HG02840 (cell line): ENCODE measurements at regions not wholly inside any gene's neighbourhood (a gene's known extent, or its start where the extent isn't known, plus 50 kb on each side); places are given as distances from the start of the nearest gene placed in this dataset.

ENCODE experiments used
- ATAC-seq: cut with Tn5 transposase; IDR thresholded peaks from one replicate; pipeline ENCODE4 v1.9.1; 2021; ENCODE audit warnings: mild to moderate bottlenecking, moderate library complexity, moderate number of reproducible peaks; ENCODE audit not compliant: unreplicated experiment, low FRiP score

DNA sequence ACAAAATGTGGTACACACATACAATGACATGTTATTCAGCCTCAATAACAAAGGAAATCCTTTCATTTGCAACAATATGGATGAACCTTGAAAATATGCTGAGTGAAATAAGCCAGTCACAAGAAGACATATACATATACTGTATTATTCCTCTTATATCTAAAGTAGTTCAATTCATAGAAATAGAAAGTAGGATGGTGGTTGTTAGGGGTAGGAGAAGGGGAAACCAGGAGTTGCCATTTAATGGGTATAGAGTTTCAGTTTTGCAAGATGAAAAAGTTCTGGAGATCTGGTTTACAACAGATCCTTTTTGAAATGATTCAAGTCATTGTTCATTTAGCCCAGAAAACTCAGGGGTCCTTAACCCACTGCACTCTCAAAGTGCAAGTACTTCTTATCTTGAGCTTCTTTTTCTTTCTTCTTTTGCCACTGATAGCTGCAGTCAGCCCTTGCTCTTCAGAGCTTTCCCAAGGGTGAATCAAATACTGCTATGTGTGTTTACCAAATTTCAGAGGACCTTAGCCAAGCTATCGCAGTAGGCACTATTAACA, 208.0 kb upstream of the EOMES start:
- no peak for ATAC-seq

DNA sequence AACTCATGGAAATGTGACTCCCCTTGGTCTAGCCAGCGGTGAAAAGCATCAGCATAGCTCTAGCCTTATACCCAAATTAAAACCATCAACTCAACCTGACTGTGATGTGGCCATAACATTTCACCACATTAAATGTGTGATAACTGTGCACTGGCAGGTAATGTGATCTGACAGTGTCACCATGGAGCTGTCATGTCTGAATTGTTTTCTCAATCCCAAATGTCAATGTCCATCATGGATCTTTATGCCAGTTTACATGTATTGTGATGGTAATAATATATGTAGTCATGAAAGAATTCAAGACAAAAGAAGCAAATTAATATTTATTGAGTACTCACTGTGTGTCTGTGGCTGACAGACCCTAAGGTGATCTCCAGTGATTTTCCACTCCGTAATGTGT, 213.4 kb upstream of the EOMES start:
- ATAC-seq, result no peak

DNA sequence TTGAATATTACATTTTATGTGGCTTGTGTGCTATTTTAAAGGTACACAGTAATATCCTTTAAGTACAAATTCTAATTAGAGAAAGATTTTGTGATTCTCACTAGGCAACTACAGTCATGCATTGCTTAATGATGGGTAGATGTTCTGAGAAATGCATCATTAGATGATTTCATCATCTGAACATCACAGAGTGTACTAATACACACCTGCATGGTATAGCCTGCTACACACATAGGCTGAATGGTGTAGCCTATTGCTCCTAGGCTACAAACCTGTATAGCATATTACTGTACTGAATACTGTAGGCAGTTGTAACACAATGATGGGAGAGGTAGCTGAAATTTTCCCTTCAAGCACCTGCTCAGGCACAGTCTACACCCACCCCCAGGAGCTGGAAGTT, 217.4 kb upstream of the EOMES start:
- ATAC-seq, result no peak

DNA sequence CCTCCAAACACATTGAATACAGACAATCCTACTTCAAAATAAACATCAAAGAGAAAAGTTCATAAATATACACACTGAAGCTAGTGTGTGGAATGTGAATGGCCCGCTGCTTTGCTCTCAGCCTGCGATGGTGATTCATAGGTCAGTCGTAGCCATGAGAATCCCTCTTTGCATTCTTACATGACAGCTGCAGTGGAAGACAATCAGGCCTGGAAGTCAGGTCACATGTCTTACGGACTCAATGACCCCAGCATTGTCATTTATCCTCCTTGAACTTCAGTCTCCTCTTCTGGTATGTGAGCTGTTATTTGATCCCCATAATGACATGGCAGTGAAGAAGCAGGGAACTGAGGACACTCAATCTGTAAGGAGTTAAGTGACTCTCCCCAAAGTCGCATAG, 217.8 kb upstream of the EOMES start:
- no peak for ATAC-seq

DNA sequence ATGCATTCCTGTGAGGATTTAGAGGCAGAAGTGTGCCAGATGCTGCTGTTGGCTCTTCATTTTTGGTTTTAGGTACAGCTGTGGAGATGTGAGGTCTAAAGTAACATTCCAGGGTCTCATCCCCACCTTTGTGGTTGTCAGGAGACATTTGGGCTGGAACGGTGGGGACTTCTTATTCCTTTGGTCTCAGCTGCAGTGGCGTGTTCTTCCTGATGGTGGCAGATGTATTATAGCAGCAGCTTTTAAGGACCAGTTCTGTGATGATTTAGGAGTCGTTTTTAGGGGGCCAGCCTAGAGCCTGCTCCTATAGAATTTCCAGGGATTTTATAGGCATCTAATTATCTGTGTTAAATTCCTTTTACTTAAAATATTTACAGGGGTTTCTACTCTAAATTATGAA, 221.0 kb upstream of the EOMES start:
- no peak for ATAC-seq

DNA sequence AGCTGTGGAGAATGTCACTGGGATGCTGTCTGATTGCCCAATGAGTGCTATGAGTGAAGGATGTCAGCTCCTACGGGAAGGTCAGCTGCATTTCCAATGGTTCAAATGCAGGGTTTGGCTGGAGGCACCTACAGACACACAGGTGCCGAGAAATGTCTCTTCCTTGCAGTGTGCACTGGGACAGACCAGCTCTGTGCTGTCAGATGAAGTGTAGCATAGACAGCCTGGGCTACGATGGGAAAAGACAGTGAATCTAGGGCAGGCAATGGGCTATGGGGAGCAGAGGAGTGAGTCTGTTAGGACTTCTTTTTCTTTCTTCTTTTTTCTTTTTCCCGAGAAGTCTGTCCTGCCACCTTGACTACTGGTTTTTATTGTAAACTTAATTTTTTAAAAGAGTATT, 223.1 kb upstream of the EOMES start:
- no peak for ATAC-seq

DNA sequence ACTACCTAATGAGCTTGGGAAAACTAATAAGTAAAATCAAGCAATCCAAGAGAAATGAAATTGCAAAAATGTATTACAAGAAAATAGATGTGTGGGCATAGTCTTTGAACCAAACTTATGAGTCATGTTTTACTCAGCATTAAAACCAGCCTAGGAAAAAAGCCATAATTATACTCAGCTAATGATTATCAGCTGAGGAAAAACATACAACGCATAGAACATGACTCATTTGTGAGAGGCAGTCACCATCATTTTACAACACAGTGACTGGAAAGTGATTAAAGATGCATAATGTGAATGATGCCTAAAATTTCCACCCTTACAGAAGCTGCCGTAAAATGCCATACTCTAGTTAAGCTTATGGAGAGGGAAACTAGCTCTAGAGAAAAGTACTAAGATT, 238.0 kb upstream of the EOMES start:
- no peak for ATAC-seq

DNA sequence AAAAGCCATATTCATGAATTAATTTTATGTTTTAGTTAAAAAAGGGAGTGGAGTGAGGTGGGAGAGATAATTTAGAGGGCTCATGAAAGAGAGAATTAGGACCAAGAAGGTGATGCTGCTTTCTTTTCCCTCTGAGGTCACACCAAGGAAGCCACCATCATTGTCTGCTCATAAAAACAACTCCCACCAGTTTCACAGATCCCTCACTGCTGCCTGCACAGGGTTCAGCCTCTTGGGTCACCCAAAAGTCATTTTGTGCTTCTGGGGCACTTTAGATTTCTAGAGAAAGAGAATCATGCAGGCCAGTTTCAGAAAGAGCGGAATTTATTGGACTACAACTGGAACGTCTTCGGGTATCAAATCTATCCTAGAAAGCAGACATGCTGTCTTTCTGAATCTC, 241.4 kb upstream of the EOMES start:
- no peak for ATAC-seq

DNA sequence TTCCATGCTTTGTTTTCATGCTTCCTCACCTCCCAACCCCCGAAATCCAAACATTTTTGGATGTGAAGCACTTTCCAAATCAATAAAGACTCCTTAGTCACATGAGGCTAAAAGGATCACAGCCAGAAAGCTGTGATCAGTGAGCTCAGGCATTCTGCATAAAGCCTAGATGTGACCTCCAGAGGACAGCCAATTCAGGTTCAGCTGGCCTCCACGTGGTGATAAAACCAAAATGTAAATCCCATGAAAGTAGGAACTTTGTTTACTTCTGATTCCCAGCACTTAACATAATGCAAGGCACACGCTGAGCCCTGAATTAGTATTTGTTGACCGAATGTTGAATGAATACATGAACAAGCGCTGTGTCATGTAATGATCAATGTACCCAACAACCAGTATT, 249.5 kb upstream of the EOMES start:
- no peak for ATAC-seq

DNA sequence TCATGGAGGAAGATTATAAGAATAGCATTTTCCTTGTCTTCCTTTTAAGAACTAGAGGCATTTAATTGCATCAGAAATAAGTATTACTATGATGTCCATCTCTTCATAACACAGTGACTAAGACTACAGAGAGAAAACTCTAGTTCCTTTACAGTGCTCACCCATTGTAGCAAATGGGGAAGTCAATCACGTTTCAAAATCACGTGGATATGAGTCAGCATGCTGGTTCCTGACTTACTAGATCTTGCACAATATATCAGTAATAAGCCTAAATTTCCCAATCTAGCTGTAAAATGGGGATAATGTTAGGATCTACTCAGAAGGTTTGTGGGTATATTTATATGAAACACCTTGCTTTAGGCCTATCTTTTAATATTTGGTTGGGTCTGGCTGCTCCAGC, 254.8 kb upstream of the EOMES start:
- ATAC-seq, result no peak

DNA sequence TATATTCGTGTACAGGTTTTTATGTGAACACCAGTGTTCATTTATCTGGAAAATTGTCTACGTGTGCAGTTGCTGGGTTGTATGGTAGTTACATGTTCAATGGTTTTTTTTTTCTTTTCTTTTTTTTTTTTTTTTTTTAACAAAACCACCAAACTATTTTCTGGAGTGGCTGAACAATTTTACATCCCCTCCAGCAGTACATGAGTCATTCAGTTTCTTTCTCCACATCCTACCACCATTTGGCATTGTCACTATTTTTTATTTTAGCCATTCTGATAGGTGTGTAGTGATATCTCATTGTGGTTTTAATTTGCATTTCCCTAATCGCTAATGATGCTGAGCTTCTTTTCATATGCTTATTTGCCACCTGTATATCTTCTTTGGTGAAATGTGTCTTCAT, 256.3 kb upstream of the EOMES start:
- ATAC-seq, result no peak

DNA sequence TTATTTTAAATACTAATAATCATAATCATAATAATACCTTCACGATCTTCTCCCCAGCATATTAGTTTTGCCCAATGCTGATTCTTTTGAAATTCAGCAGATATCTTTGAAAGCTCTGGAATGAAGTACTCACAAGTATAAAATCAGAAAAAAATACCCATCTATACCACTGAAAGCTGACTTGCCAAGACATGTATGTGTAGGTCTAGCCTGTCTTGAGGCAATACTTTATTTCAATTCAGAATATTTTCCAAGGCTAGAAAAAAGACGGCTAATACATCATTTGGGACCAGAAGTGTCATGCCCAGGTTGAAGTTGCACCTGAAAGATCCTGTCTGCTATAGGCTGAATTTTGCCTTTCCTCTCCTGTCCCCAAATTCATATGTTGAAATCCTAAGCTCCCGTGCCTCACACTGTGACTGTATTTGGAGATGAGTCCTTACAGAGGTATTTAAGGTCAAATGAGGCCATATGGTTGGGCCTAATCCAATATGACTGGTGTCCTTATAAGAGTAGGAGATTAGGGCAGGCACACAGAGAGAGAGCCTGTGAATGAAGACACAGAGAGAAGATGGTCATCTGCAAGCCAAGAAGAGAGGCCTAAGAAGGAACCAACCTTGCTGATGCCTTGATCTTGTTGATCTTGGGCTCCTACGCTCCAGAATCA, 255.9 kb upstream of the CMC1 start:
- ATAC-seq, result no peak

DNA sequence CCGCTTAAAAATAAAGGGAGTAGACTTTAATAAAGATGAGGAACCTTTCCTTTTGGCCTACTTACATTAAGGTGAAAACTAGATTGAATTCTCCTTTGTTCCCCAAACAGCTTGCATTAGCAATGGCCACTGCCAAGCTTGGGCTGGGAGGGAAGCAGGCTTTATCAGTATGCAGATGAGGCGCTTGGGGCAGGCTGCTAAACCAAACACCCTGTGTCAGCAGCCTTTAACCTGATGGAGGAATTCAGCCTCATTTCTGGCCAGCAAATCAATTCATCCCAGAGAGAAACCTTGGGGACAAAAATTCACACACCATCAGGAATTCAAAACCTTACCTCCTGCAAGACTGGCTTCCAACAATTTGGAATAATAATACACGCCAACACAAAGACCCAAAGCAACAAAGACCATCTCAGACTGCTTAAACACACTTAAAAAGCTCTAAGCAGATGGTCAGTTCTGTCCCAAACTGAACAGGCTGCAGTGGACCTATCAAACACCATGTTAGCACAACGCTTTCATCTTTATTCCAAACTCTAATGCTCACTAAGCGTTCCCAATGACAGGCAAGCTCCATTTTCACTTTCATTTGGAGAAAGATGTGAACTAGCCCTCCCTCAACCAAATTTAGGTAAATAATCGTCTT, 255.1 kb upstream of the CMC1 start:
- no peak for ATAC-seq

DNA sequence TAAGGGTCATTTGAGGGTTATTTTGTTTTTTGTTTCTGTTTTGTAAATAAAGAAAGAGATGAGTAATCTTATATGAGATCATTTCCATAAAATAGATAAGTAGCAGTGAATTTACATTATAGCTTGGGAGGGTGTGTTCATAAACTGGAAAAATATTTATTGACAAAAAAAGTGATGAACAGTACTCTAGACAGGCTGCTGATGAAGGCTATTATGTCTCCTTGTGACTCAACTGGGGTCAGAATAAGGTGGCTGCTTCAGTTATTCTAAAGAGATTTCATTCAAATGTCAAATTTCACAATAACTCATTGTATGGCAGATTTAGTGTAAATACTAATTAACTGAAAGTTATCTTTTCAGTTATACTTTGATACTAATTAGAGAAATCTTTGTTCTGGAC, 251.1 kb upstream of the CMC1 start:
- ATAC-seq, result no peak

DNA sequence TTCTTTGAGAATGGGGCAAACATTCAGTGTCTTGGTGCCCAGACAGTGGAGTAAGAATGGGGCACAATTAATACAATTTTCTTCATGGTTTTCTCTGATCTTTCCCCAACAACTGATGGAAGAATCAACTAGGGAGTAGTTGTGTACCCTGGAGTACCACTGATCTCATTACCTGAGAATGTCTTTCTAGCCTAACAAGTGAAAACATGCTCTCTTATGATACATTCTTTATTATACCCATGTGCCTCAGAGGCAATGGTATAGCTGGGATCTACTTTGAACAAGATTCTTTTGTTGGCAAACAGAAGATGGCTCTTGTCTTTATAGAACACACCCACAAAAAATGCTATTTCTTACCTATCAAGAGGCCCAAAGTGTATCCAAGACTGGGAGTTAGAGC, 250.6 kb upstream of the CMC1 start:
- no peak for ATAC-seq

DNA sequence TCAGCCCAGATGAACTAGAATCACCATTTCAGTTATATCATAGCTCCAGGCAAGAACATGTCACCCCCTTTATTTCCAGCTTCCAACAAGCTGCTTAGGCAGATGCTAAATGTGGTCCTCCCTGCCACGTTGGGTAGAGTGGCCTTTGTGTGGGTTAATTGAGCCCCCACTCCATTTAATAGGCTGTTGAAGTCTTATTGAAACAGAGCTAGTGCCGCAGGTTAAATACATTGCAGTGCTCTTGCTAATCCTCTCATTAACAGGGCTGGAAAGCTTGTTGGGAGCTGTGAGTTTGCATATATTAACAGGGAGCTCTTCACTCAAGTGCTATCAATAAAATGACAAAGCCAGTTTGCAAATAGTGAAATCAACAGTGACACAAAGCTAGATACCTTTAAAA, 248.4 kb upstream of the CMC1 start:
- no peak for ATAC-seq

DNA sequence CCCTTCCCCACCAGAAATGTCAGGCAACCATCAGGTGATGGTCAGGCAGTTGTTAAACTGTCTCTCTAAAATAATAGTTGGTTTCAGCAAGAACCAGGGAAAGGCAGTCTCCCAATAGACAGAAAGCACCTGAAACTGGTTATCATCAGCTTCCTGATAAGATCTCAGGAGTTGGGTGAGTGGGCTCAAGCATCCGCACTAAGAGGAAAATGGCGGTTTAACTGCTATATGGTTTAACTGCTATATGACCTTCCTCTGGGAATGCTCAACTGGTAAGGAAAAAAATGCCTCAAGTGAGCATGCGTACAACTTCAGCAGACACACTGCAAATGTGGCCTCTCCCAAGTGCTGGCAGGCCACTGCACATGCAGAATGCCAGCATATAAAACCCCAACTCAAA, 240.8 kb upstream of the CMC1 start:
- ATAC-seq, result no peak

DNA sequence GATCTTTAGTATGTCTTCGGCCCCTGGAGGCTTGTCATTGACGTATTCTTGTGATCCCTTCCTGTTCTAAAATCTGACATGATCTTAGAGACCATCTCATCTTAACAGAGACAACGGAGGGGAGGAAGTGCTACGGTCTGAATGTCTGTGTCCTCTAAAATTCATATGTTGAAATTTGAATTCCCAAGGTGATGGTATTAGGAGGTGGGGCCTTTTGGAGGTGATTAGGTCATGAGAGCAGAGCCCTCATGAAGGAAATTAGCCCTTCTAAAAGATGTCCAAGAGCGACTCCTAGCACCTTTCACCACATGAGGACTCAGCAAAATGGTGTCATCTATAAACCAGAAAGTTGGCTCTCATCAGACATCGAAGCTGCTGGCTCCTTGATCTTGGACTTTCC, 233.2 kb upstream of the CMC1 start:
- ATAC-seq, result no peak

DNA sequence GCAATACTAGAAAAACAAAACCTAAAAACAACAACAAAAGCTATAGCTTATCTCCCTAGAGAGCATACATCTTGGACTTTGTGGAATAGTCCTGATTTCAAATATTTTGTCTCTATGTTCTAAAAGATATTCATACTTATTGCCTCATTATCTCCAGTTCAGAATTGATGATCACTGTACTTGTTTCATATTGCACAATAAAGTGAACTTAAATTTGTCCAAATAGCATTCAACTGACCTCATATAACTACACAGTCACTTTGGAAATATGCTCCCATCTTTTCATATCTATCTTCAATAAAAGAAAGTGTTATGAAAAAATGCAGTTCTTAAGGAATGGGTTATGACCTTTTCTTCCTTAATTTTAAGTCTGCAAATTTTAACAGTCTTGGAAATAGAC, 228.6 kb upstream of the CMC1 start:
- ATAC-seq, result no peak

DNA sequence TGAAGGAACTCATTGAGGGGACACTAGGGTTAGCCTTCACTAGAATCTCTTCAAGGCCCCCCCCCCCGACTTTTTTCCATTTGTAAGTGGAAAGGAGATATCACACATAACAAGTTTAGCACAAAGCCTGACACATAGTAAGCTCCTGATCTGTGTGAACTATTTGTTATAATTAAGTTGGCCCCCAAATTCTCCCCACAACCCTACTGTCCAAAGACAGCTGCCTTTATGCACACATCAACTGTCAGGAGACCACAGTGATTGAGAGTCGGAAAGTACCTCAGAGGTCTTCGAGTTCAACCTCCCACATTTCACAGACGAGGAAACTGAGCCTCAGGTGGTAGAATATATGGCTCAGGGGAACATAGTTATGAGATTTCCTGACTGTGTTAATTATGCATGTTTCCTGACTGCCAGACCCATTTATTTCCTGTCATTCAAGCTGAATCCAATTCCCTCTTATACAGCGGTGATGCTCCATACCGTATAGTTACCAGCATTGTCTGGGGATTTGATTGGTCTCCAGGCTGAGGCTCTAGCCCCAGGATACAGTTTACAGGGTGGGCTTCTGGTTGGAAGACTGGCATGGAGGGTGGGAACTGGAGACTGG, 227.4 kb upstream of the CMC1 start:
- no peak for ATAC-seq

DNA sequence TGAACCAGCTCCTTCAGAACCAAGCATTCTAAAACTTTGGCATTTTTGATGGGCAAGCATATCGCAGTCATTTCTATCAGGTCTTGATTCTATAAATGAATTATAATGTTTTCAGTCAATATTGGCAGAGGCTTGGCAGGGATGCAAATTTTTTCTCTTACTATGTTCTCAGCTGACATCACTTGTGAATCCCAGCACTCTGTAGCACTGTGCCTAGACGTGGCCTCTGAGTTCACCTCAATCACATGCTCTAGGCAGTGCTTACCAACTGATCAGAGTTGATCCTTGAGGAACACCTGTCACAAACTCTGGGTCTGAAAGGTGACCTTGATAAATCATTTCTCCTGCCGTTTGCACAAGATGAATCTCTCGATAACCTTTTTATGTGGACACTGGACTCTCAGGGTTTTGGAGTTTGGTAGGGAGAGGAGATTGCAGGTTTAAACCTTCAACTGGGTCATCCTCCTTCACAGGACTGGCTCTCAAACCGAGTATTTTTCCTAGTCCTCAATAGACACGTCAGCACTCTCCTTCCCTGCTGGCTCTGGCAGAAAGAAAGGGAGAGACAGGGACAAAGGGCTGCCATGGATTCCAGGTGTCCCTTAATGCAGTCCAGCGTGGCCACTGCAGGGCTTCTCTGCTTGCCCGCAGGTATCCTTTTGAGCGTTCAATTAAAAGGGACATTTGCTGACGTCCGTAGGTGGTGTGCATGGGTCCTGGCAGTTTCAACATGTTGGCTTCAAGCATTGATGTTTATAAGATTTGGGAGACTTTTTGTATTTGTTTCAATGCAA, 222.3 kb upstream of the CMC1 start:
- ATAC-seq, result no peak
